Mucosa of stomach (tissue), 1 donor: ENCODE measurements at regions not wholly inside any gene's neighbourhood (a gene's known extent, or its start where the extent isn't known, plus 50 kb on each side); places are given as distances from the start of the nearest gene placed in this dataset.
"Not testable (repeated sequence)": the region's sequence is repeated elsewhere in the genome, so short reads cannot be mapped to it uniquely, and the experiment has no call there.

Source experiments
- H3K27me3 ChIP-seq: one replicate; pipeline ENCODE4 v1.7.0; 2013; ENCODE audit warnings: mild to moderate bottlenecking, low read length; ENCODE audit not compliant: control insufficient read depth, insufficient read depth
- H3K36me3 ChIP-seq: one replicate; pipeline ENCODE4 v1.7.0; 2013; ENCODE audit warnings: low read length; ENCODE audit not compliant: control insufficient read depth, insufficient read depth
- H3K4me1 ChIP-seq: one replicate; pipeline ENCODE4 v1.7.0; 2013; ENCODE audit warnings: mild to moderate bottlenecking, low read length; ENCODE audit not compliant: control insufficient read depth, insufficient read depth
- H3K4me3 ChIP-seq: one replicate; pipeline ENCODE4 v1.7.0; 2013; ENCODE audit warnings: low read length
- H3K9ac ChIP-seq: one replicate; pipeline ENCODE4 v1.7.0; 2013; ENCODE audit warnings: mild to moderate bottlenecking, low read length, moderate library complexity
- H3K9me3 ChIP-seq: one replicate; pipeline ENCODE4 v1.7.0; 2013; ENCODE audit warnings: mild to moderate bottlenecking, low read length, moderate library complexity; ENCODE audit not compliant: control insufficient read depth
- donor health status: Pancreatic carcinoma.

- H3K4me1 ChIP-seq = no peaks in the 10 kb centered on the region
- no peak overlapping the region for H3K4me3 ChIP-seq
- H3K27me3 ChIP-seq = no peaks in the 10 kb centered on the region
- H3K9me3 ChIP-seq = no peaks in the 10 kb centered on the region
- no peaks in the 10 kb centered on the region for H3K36me3 ChIP-seq
- H3K9ac ChIP-seq = no peak overlapping the region
These were observed 279.2 kb upstream of the CDH5 start for GRCh38 chr16:66087308-66087707.

GRCh38 chr16:66085651-66086050, 280.8 kb upstream of the CDH5 start:
- Histone ChIP-seq H3K27me3 (no peaks in the 10 kb centered on the region), H3K36me3 (no peaks in the 10 kb centered on the region), H3K9me3 (no peaks in the 10 kb centered on the region)

GRCh38 chr16:66084731-66085130, 281.8 kb upstream of the CDH5 start:
- not testable (repeated sequence) for H3K4me3 ChIP-seq, H3K4me1 ChIP-seq, H3K27me3 ChIP-seq, H3K9ac ChIP-seq, H3K36me3 ChIP-seq, H3K9me3 ChIP-seq

More at GRCh38 chr16:66085651-66086050, 280.8 kb upstream of the CDH5 start:
- Histone ChIP-seq H3K9ac (no peak overlapping the region), H3K4me1 (no peaks in the 10 kb centered on the region), H3K4me3 (no peak overlapping the region)

GRCh38 chr16:66084306-66084705, 282.2 kb upstream of the CDH5 start:
- Histone ChIP-seq H3K36me3 (no peaks in the 10 kb centered on the region), H3K27me3 (no peaks in the 10 kb centered on the region), H3K4me1 (no peaks in the 10 kb centered on the region), H3K4me3 (no peak overlapping the region), H3K9ac (no peak overlapping the region), H3K9me3 (no peaks in the 10 kb centered on the region)

GRCh38 chr16:66083171-66083570, 283.3 kb upstream of the CDH5 start:
- H3K9ac ChIP-seq = no peak overlapping the region
- no peaks in the 10 kb centered on the region for H3K36me3 ChIP-seq
- H3K27me3 ChIP-seq = no peaks in the 10 kb centered on the region
- H3K4me1 ChIP-seq = no peaks in the 10 kb centered on the region
- H3K4me3 ChIP-seq = no peak overlapping the region
- H3K9me3 ChIP-seq = no peaks in the 10 kb centered on the region

- H3K4me3 ChIP-seq = no peak overlapping the region
- no peaks in the 10 kb centered on the region for H3K4me1 ChIP-seq
- H3K36me3 ChIP-seq = no peaks in the 10 kb centered on the region
- no peak overlapping the region for H3K9ac ChIP-seq
- no peaks in the 10 kb centered on the region for H3K27me3 ChIP-seq
- no peaks in the 10 kb centered on the region for H3K9me3 ChIP-seq
These were observed 284.1 kb upstream of the CDH5 start for GRCh38 chr16:66082424-66082823.

- Histone ChIP-seq H3K36me3 (no peaks in the 10 kb centered on the region), H3K4me3 (no peak overlapping the region), H3K9me3 (no peaks in the 10 kb centered on the region), H3K9ac (no peak overlapping the region), H3K4me1 (no peaks in the 10 kb centered on the region), H3K27me3 (no peaks in the 10 kb centered on the region)
These were observed 284.6 kb upstream of the CDH5 start for GRCh38 chr16:66081775-66082366.

GRCh38 chr16:66079671-66080334, 286.7 kb upstream of the CDH5 start:
- no peaks in the 10 kb centered on the region for H3K4me1 ChIP-seq
- no peak overlapping the region for H3K9ac ChIP-seq

GRCh38 chr16:66070140-66070917, 296.2 kb upstream of the CDH5 start:
- Histone ChIP-seq H3K4me3 (no peak overlapping the region), H3K27me3 (no peaks in the 10 kb centered on the region), H3K4me1 (no peaks in the 10 kb centered on the region), H3K9me3 (no peaks in the 10 kb centered on the region), H3K9ac (no peak overlapping the region), H3K36me3 (no peaks in the 10 kb centered on the region)

More at GRCh38 chr16:66079671-66080334, 286.7 kb upstream of the CDH5 start:
- H3K36me3 ChIP-seq = no peaks in the 10 kb centered on the region
- no peaks in the 10 kb centered on the region for H3K9me3 ChIP-seq
- H3K27me3 ChIP-seq = no peaks in the 10 kb centered on the region
- H3K4me3 ChIP-seq = no peak overlapping the region

GRCh38 chr16:66069587-66069986, 296.9 kb upstream of the CDH5 start:
- no peak overlapping the region for H3K9ac ChIP-seq
- no peaks in the 10 kb centered on the region for H3K9me3 ChIP-seq
- no peaks in the 10 kb centered on the region for H3K27me3 ChIP-seq
- no peak overlapping the region for H3K4me3 ChIP-seq
- H3K4me1 ChIP-seq = no peaks in the 10 kb centered on the region
- no peaks in the 10 kb centered on the region for H3K36me3 ChIP-seq

GRCh38 chr16:66066404-66066803, 300.1 kb upstream of the CDH5 start:
- no peaks in the 10 kb centered on the region for H3K36me3 ChIP-seq
- H3K9ac ChIP-seq = no peak overlapping the region
- H3K9me3 ChIP-seq = no peaks in the 10 kb centered on the region
- H3K4me1 ChIP-seq = no peaks in the 10 kb centered on the region
- H3K27me3 ChIP-seq = no peaks in the 10 kb centered on the region
- no peak overlapping the region for H3K4me3 ChIP-seq

- Histone ChIP-seq H3K9me3 (no peaks in the 10 kb centered on the region), H3K9ac (no peak overlapping the region), H3K36me3 (no peaks in the 10 kb centered on the region), H3K27me3 (no peaks in the 10 kb centered on the region), H3K4me3 (no peak overlapping the region), H3K4me1 (no peaks in the 10 kb centered on the region)
These were observed 300.6 kb upstream of the CDH5 start for GRCh38 chr16:66065925-66066324.
